ENCODE measurements at regions not wholly inside any gene's neighbourhood (a gene's known extent, or its start where the extent isn't known, plus 50 kb on each side); places are given as distances from the start of the nearest gene placed in this dataset.

DNA sequence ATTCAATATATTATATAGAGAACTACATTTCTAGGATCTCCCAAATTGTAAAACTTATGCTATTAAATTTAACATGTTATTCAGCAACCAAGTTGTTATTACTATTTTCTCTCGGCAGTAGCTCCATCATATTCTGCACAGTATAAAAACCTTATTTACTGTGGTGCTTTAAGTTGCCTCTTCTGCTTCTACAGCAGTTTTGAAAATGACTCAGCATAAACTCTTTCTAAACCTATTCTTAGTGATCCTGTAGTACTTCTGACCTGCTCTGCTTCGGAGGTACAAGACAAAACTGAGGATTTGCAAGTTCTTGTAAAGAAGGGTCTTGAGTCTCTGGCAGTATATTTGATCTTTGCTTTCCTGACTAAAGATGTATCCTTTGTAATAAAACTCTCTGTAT lies 567.2 kb downstream of the TMX3 start:
- no peak for DNase-seq (ENCODE audit: low spot score)
- H3K4me3 ChIP-seq (ENCODE audit: low read depth in 1 of 3, low read length in 3 of 3) = no peak overlapping the region
- no peak for TF ChIP-seq GABPA (IDR thresholded peaks at IDR 0.05 in 1 of 2, conservative IDR thresholded peaks at IDR 0.05 in 1 of 2)
- TF ChIP-seq, protein P1, sequence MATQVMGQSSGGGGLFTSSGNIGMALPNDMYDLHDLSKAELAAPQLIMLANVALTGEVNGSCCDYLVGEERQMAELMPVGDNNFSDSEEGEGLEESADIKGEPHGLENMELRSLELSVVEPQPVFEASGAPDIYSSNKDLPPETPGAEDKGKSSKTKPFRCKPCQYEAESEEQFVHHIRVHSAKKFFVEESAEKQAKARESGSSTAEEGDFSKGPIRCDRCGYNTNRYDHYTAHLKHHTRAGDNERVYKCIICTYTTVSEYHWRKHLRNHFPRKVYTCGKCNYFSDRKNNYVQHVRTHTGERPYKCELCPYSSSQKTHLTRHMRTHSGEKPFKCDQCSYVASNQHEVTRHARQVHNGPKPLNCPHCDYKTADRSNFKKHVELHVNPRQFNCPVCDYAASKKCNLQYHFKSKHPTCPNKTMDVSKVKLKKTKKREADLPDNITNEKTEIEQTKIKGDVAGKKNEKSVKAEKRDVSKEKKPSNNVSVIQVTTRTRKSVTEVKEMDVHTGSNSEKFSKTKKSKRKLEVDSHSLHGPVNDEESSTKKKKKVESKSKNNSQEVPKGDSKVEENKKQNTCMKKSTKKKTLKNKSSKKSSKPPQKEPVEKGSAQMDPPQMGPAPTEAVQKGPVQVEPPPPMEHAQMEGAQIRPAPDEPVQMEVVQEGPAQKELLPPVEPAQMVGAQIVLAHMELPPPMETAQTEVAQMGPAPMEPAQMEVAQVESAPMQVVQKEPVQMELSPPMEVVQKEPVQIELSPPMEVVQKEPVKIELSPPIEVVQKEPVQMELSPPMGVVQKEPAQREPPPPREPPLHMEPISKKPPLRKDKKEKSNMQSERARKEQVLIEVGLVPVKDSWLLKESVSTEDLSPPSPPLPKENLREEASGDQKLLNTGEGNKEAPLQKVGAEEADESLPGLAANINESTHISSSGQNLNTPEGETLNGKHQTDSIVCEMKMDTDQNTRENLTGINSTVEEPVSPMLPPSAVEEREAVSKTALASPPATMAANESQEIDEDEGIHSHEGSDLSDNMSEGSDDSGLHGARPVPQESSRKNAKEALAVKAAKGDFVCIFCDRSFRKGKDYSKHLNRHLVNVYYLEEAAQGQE (IDR thresholded peaks at IDR 0.05) = no peak
- no peak for TF ChIP-seq NR2F2 (IDR thresholded peaks at IDR 0.05)
- TF ChIP-seq, protein P2, sequence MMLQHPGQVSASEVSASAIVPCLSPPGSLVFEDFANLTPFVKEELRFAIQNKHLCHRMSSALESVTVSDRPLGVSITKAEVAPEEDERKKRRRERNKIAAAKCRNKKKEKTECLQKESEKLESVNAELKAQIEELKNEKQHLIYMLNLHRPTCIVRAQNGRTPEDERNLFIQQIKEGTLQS (IDR thresholded peaks at IDR 0.05) = no peak
- TF ChIP-seq JUND (IDR thresholded peaks at IDR 0.05) = no peak
- TF ChIP-seq YY1 (IDR thresholded peaks at IDR 0.05) = no peak
- TF ChIP-seq EGR1 (IDR thresholded peaks at IDR 0.05; ENCODE audit: low read depth in 2 of 2) = no peak
- no peak for TF ChIP-seq RAD21 (IDR thresholded peaks at IDR 0.05)
- no peak for TF ChIP-seq HNF4G (IDR thresholded peaks at IDR 0.05)
- no peak for TF ChIP-seq TAF1 (conservative IDR thresholded peaks at IDR 0.05)
- TF ChIP-seq SP1 (IDR thresholded peaks at IDR 0.05) = no peak
- no peak for TF ChIP-seq RXRA (IDR thresholded peaks at IDR 0.05)
- no peak for TF ChIP-seq FOXA2 (IDR thresholded peaks at IDR 0.05)
- TF ChIP-seq FOXA1 (IDR thresholded peaks at IDR 0.05) = no peak
- no peak for TF ChIP-seq HNF4A (conservative IDR thresholded peaks at IDR 0.05)
- TF ChIP-seq, protein P3, sequence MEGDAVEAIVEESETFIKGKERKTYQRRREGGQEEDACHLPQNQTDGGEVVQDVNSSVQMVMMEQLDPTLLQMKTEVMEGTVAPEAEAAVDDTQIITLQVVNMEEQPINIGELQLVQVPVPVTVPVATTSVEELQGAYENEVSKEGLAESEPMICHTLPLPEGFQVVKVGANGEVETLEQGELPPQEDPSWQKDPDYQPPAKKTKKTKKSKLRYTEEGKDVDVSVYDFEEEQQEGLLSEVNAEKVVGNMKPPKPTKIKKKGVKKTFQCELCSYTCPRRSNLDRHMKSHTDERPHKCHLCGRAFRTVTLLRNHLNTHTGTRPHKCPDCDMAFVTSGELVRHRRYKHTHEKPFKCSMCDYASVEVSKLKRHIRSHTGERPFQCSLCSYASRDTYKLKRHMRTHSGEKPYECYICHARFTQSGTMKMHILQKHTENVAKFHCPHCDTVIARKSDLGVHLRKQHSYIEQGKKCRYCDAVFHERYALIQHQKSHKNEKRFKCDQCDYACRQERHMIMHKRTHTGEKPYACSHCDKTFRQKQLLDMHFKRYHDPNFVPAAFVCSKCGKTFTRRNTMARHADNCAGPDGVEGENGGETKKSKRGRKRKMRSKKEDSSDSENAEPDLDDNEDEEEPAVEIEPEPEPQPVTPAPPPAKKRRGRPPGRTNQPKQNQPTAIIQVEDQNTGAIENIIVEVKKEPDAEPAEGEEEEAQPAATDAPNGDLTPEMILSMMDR (IDR thresholded peaks at IDR 0.05; ENCODE audit: low read depth, low read length, missing input control) = no peak
- TF ChIP-seq, protein P4, sequence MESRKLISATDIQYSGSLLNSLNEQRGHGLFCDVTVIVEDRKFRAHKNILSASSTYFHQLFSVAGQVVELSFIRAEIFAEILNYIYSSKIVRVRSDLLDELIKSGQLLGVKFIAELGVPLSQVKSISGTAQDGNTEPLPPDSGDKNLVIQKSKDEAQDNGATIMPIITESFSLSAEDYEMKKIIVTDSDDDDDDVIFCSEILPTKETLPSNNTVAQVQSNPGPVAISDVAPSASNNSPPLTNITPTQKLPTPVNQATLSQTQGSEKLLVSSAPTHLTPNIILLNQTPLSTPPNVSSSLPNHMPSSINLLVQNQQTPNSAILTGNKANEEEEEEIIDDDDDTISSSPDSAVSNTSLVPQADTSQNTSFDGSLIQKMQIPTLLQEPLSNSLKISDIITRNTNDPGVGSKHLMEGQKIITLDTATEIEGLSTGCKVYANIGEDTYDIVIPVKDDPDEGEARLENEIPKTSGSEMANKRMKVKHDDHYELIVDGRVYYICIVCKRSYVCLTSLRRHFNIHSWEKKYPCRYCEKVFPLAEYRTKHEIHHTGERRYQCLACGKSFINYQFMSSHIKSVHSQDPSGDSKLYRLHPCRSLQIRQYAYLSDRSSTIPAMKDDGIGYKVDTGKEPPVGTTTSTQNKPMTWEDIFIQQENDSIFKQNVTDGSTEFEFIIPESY (IDR thresholded peaks at IDR 0.05) = no peak
- TF ChIP-seq, protein P5, sequence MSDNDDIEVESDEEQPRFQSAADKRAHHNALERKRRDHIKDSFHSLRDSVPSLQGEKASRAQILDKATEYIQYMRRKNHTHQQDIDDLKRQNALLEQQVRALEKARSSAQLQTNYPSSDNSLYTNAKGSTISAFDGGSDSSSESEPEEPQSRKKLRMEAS (IDR thresholded peaks at IDR 0.05) = no peak
- H3K4me1 ChIP-seq (ENCODE audit: control insufficient read depth in 4 of 4, insufficient read depth in 4 of 4, low read length in 3 of 4) = no peaks in the 10 kb centered on the region
- WGBS = 68% methylated on average over 2 of the region's 2 CpGs
- no peaks in the 10 kb centered on the region for H3K27me3 ChIP-seq (ENCODE audit: control insufficient read depth in 4 of 4, insufficient read depth in 4 of 4, low read length in 3 of 4)
- no peaks in the 10 kb centered on the region for H3K36me3 ChIP-seq (ENCODE audit: control insufficient read depth in 4 of 4, insufficient read depth in 3 of 4, low read depth in 1 of 4, low read length in 3 of 4)
- no peak overlapping the region for H3K9ac ChIP-seq (ENCODE audit: low read depth in 1 of 2, low read length in 2 of 2)
- H3K9me3 ChIP-seq (ENCODE audit: control insufficient read depth in 4 of 4, low read length in 3 of 4) = no peaks in the 10 kb centered on the region
- no peak overlapping the region for H3K27ac ChIP-seq (ENCODE audit: low read depth in 1 of 2, low read length in 2 of 2)

Data from liver (tissue), 8 donors.